ENCODE measurements at regions not wholly inside any gene's neighbourhood (a gene's known extent, or its start where the extent isn't known, plus 50 kb on each side); places are given as distances from the start of the nearest gene placed in this dataset.

GRCh38 chr4:171650543-171650942 is 162.7 kb upstream of the GALNTL6 start:
- Histone ChIP-seq H2AFZ (ENCODE audit: control insufficient read depth, low read length) (no peak overlapping the region), H3K4me2 (ENCODE audit: control insufficient read depth, extremely low read depth, insufficient read depth, low read depth, low read length) (no peak overlapping the region), H3K27me3 (ENCODE audit: control insufficient read depth, extremely low read depth, insufficient read depth, low read length) (no peaks in the 10 kb centered on the region), H3K9me3 (ENCODE audit: control insufficient read depth, low read depth, low read length) (no peaks in the 10 kb centered on the region), H3K27ac (ENCODE audit: control insufficient read depth, insufficient read depth, low read length) (no peak overlapping the region), H3K4me3 (ENCODE audit: control insufficient read depth in 2 of 3, extremely low read depth in 1 of 3, insufficient read depth in 2 of 3, low read depth in 1 of 3, low read length in 3 of 3) (no peak overlapping the region), H3K9me1 (ENCODE audit: control insufficient read depth, extremely low read depth, insufficient read depth, low read length) (no peaks in the 10 kb centered on the region), H3K9ac (ENCODE audit: control insufficient read depth, extremely low read depth, insufficient read depth, low read length) (no peak overlapping the region), H4K20me1 (ENCODE audit: control insufficient read depth, extremely low read depth, insufficient read depth, low read length) (no peaks in the 10 kb centered on the region), H3K36me3 (ENCODE audit: control insufficient read depth in 2 of 2, extremely low read depth in 1 of 2, insufficient read depth in 2 of 2, low read length in 2 of 2) (no peaks in the 10 kb centered on the region), H3K79me2 (ENCODE audit: control insufficient read depth, insufficient read depth, low read length) (no peaks in the 10 kb centered on the region), H3K4me1 (ENCODE audit: control insufficient read depth, extremely low read depth, insufficient read depth, low read length) (no peaks in the 10 kb centered on the region)
- TF ChIP-seq CTCF (optimal IDR thresholded peaks at IDR 0.05 in 1 of 3, IDR thresholded peaks at IDR 0.05 in 1 of 3, conservative IDR thresholded peaks at IDR 0.05 in 1 of 3; ENCODE audit: extremely low read depth in 1 of 3, insufficient read depth in 2 of 3, low read length in 3 of 3) = no peak
- no peak for TF ChIP-seq EZH2 (IDR thresholded peaks at IDR 0.05; ENCODE audit: low read length)
- no peak for FAIRE-seq
- dilution Hi-C loops (cut with MboI; ENCODE audit: extremely low pct_ligation_motif_present, low sequenced_read_pairs) = no loop called here
- DNase-seq (ENCODE audit: low read depth, low spot score) = no peak

- H3K4me3 ChIP-seq (ENCODE audit: control insufficient read depth in 2 of 3, extremely low read depth in 1 of 3, insufficient read depth in 2 of 3, low read depth in 1 of 3, low read length in 3 of 3) = no peak overlapping the region
- H3K4me2 ChIP-seq (ENCODE audit: control insufficient read depth, extremely low read depth, insufficient read depth, low read depth, low read length) = no peak overlapping the region
- H3K9ac ChIP-seq (ENCODE audit: control insufficient read depth, extremely low read depth, insufficient read depth, low read length) = no peak overlapping the region
- no peaks in the 10 kb centered on the region for H3K9me1 ChIP-seq (ENCODE audit: control insufficient read depth, extremely low read depth, insufficient read depth, low read length)
- no peaks in the 10 kb centered on the region for H3K9me3 ChIP-seq (ENCODE audit: control insufficient read depth, low read depth, low read length)
- no peaks in the 10 kb centered on the region for H3K27me3 ChIP-seq (ENCODE audit: control insufficient read depth, extremely low read depth, insufficient read depth, low read length)
- no peak for TF ChIP-seq EZH2 (IDR thresholded peaks at IDR 0.05; ENCODE audit: low read length)
- TF ChIP-seq CTCF (optimal IDR thresholded peaks at IDR 0.05 in 1 of 3, IDR thresholded peaks at IDR 0.05 in 1 of 3, conservative IDR thresholded peaks at IDR 0.05 in 1 of 3; ENCODE audit: extremely low read depth in 1 of 3, insufficient read depth in 2 of 3, low read length in 3 of 3) = no peak
- H3K36me3 ChIP-seq (ENCODE audit: control insufficient read depth in 2 of 2, extremely low read depth in 1 of 2, insufficient read depth in 2 of 2, low read length in 2 of 2) = no peaks in the 10 kb centered on the region
- no peak overlapping the region for H2AFZ ChIP-seq (ENCODE audit: control insufficient read depth, low read length)
- DNase-seq (ENCODE audit: low read depth, low spot score) = no peak
- dilution Hi-C loops (cut with MboI; ENCODE audit: extremely low pct_ligation_motif_present, low sequenced_read_pairs) = no loop called here
- no peak overlapping the region for H3K27ac ChIP-seq (ENCODE audit: control insufficient read depth, insufficient read depth, low read length)
- no peaks in the 10 kb centered on the region for H4K20me1 ChIP-seq (ENCODE audit: control insufficient read depth, extremely low read depth, insufficient read depth, low read length)
- FAIRE-seq = no peak
- H3K4me1 ChIP-seq (ENCODE audit: control insufficient read depth, extremely low read depth, insufficient read depth, low read length) = no peaks in the 10 kb centered on the region
- H3K79me2 ChIP-seq (ENCODE audit: control insufficient read depth, insufficient read depth, low read length) = no peaks in the 10 kb centered on the region
Observed at GRCh38 chr4:171648926-171649325, 164.3 kb upstream of the GALNTL6 start.
